Right renal cortex interstitium (tissue), 3 donors: ENCODE measurements at regions not wholly inside any gene's neighbourhood (a gene's known extent, or its start where the extent isn't known, plus 50 kb on each side); places are given as distances from the start of the nearest gene placed in this dataset.
"Not testable (repeated sequence)": the region's sequence is repeated elsewhere in the genome, so short reads cannot be mapped to it uniquely, and the experiment has no call there.

Source experiments
- DNase-seq, 3 donors: peaks; one replicate each; pipeline ENCODE4 v3.0.0-alpha.2; 2013; ENCODE audit warnings: low read depth in 3 of 3, low spot score in 2 of 3

DNA sequence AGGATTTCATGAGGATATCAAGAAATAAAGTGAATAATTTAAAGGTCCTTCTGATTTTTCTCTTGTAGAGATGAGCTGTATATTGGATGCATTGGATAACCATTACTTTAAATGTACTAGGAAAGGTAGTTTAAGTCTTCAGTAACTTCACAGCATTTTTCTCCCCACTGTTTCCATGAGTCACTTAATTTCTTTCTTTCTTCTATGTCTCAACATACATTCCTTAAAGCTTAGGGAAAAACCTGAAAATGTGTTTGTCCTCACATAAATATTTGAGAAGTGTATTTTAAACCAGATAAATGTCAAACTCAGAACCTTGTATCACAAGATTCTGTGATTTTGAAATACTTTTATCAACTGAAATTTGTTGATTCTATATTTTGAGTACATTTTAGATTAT, 1970.2 kb upstream of the FLRT2 start:
- DNase-seq, result no peak

DNA sequence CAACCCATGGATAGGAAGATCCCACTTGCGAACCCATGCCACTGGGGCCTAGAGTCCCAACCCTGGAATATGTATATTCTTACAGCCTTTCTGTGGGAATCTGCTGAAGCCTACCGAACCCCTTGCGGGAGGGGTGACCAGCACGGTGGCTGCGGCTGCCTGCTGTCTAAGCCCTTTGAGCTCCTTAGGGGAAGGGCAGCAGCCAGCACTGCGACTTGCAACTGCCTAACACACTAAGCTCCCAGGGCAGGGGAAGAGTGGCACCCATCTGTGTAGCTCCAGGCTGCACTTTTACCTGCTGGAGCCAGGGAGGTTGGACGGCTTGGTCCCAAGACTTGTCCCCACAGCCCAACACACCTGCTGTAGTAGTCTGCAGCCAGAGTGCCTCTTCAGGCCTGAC, 1968.7 kb upstream of the FLRT2 start:
- no peak for DNase-seq

DNA sequence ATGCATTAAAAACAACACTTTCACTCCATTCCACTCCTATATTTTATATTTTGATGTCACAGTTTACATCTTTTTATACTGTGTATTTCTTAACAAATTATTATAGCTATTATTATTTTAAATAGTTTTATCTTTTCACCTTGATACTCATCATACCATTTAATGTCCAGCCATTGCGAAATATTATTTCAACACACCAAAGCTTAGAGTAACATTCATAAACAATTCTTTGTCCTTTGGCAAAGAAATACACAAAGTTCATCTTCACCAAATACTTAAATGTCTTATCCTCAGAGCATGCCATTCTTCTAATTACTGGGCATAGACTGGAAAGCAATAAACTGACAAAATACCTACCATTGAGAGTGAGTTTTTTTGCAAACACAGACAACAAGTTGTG, 1963.4 kb upstream of the FLRT2 start:
- DNase-seq, result no peak

DNA sequence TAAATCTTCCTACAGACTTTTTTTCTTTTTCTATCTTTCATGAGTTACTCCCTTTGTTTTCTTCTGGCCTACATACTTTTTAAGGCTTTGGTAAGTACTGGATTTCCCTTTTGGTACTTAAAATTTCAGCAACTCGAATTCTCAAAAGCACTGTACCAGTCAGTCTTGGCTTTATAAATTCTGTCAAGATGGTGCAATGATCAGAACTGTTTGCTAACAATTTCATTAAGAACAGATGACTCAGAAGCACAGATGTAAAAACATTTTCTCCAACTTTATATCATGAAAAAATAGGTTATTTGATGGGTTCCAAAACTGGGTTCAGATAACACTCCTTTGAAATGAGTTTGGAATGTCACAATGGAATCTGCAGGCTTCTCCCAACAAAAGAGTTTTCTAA, 1961.8 kb upstream of the FLRT2 start:
- DNase-seq, result no peak

DNA sequence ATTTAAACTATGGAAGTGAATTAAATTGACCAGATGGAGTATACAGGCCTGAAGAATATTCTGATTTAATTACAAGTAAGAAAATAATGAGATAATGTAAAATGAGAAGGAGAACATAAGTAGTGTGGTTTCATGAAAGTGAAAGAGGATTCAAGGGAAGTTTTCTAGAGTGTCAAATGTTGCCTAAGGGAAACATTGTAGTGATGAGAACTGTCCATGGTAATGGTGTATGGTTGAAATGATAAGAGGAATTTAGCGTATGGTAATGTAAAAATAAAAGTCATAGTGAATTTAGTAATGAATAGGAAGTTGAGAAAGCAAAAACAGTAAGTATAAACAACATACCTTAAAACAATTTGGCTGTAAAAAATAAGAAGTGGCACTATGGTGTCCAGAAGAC, 1954.6 kb upstream of the FLRT2 start:
- DNase-seq, result no peak

DNA sequence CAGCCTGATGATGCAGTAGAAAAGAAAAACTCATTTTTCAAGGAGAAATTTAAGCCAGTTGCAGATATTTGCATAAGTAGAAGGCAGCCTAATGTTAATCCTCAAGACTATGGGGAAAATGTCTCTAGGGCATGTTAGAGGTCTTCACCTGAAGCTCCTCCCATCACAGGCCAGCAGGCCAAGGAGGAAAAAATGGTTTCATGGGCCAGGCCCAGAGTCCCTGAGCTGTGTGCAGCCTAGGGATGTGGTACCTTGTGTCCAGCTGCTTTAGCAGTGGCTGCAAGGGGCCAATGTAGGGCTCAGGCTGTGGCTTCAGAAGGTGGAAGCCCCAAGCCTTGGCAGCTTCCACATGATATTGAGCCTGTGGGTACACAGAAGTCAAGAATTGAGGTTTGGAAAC, 1946.7 kb upstream of the FLRT2 start:
- no peak for DNase-seq

DNA sequence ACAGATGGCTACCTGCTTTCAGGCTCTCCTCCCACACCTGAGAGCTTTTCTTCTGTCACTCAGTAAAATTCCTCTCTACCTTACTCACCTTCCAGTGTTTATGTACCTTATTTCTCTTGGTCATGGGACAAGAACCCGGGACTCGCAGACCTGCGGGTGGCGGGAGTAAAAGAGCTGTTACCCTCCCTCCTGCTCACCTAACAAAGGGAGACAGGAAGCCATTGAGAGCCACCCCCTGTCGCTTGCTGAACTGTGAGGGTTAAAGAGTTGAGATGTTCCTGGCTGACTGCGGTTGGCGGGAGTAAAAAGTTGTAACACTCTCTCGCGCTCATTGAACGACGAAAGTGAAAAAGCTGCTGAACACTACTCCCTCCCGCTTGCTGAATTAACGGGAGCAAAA, 1935.1 kb upstream of the FLRT2 start:
- no peak for DNase-seq

DNA sequence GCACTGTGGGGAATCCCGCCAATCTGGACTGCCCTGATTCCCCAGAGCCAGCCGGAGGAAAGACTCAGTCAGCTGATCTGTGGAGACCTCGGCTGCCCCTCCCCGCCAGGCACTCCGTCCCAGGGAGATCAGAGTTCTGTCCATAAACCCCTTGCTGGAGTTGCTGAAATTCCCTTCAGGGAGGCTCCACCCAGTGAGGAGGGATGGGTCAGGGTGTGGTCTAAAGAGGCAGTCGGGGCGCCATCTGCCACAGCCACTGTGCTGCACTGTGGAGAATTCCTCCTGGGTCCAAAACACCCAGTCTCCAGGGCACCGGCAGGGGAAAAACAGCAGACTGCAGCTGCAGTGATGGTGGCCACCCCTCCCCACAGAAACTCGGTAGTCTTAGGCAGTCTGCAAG, 1922.3 kb upstream of the FLRT2 start:
- DNase-seq, result no peak

DNA sequence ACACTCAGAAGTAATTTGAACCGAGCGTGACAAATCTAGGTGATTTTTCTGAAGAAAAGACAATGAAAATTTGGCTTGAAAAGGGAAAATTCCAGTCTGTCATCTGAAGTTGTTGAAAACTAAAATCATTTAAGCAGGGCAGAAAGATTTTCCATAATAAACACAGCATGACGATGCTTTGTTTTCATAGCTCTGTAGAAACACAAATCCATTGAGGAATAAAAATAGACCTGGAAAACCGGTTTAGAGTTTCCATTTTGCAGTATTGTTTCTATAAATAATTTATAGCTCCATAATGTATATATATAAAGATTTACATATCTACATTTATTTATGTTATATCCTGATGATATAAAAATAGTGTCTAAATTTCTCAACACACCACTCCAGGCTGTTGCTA, 1918.5 kb upstream of the FLRT2 start:
- no peak for DNase-seq

DNA sequence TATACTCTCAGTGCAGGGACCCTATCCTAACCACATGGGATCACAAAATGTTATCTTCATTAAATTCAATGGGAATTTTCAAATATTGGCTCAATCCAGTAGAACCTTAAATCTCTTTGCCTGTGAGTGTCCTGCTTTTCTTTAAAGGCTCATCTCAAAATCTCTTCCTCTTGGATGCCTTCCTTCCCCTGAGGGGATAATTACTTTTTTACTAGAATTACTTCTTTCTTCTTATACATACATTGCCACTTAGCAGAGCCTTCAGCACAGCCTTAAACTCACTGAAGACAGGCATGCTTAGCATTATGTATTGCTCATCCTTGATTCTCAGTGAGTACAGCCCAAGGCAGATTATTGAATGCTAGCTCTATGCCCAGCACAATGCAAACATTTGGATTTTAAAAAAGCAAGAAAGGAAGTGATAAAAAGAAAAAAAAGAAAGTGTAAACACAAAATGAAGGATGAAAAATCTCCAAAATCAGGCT, 1918.0 kb upstream of the FLRT2 start:
- DNase-seq, result no peak

DNA sequence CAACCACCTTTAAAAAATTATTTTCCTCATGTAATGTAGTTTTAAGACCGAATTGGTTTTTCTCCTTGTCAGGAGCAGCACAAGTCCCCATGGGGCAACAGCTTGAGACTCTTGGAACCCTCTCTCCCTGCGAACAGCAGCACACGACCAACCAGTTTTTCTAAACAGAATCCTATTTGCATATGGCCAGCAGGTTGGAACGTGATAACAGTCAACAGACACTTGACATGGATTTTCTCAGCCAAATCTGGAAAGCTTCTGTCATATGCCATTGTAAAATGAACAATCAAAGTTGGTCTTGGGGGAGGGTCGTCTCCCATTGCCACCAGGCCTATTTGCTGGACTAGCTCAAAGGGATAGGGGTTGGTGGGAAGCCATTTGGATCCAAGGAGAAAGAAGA, 1915.0 kb upstream of the FLRT2 start:
- no peak for DNase-seq

DNA sequence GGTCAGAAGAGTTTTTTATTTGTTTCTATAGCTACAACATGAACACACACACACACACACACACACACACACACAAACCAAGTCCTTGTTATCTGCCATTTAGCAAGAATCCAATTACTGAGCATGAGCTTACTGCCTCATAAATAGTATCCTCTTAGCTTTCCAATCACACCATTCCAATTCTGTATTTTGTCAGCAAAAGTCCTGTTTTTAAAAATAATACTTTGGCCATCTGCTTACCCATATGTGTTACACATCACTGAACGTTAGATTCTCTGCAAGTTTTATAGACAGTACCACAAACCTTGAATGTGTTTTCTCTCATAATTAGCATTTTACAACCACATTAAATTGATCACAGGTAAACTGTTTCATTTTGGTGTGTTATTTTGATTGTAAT, 1905.4 kb upstream of the FLRT2 start:
- no peak for DNase-seq

DNA sequence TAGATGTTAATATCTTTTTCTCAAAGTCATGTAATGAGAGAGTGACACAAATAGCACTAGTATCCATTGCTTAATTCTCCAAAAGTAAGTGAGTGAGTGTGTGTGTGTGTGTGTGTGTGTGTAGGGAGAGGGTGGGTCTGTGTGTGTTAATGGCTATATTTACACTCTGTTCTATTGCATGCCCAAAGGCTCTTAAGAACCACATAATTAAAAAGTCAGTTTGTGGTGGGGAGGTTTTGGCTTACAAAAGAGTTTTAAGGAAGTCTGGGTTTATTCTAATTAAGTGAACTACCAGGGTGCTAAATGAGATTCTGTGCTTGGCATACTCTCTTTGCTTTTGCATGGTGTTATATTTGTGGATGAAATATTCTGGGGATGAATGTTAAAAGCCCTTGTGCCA, 1897.6 kb upstream of the FLRT2 start:
- DNase-seq, result no peak

DNA sequence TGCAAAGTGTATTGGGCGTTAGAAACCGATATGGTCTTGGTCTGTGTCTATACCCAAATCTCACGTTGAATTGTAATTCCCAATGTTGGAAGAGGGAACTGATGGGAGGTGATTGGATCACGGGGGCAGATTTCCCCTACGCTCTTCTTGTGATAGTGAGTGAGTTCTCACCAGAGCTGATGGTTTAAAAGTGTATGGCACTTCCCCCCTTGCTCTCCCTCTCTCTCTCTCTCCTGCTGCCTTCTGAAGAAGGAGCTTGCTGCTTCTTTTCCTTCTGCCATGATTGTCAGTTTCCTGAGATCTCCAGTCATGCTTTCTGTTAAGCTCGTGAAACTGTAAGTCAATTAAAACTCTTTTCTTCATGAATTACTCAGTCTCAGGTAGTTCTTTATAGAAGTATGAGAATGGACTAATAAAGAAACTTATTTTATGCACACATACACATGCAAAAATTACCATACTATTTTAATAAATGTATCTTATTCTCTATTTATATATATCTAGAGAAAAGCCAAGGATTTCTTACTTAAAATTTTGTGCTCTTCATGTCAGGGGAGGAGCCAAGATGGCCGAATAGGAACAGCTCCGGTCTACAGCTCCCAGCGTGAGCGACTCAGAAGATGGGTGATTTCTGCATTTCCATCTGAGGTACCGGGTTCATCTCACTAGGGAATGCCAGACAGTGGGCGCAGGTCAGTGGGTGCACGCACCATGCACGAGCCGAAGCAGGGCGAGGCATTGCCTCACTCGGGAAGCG, 1891.0 kb upstream of the FLRT2 start:
- no peak for DNase-seq

DNA sequence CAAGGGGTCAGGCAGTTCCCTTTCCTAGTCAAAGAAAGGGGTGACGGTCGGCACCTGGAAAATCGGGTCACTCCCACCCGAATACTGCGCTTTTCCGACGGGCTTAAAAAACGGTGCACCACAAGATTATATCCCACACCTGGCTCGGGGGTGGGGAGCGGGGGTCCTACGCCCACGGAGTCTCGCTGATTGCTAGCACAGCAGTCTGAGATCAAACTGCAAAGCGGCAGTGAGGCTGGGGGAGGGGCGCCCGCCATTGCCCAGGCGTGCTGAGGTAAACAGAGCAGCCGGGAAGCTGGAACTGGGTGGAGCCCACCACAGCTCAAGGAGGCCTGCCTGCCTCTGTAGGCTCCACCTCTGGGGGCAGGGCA, 1890.5 kb upstream of the FLRT2 start:
- not testable (repeated sequence) for DNase-seq

DNA sequence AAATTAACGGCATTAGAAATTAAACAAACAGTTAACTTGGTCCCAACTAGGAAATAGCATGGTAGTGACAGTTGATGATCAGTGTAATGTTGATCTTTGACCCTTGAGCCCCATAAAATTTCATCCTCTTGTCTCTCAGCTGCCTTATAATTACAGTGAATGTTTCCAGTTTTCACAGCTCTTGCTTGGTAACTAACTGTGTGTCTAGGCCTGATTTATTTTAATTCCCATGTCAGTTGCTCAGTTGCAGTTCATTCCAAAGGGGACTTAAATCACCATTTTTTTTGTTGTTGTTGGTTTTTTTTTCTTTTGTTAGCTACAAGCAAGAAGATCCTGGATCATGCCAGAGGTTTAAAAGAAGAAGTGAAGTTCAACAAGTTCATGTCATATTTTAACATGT, 1883.7 kb upstream of the FLRT2 start:
- DNase-seq, result no peak

DNA sequence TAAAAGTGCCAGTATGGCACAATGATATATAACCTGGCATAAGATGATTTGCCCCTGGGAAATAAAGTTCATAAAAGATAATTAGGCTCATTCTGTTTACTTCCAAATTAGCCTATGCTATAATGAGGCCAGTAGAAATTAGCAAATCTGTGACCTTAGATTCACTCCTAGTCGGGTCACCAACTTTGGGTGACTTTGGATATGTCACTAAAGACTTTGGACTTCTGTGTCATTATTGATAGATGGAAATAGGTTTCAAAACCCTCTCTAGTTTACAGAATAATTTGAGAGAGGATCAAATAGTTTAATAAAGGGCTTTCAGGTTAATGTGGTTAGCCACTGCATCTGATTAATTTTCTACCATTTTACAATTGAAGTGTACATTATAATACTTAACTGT, 1869.3 kb upstream of the FLRT2 start:
- DNase-seq, result no peak

DNA sequence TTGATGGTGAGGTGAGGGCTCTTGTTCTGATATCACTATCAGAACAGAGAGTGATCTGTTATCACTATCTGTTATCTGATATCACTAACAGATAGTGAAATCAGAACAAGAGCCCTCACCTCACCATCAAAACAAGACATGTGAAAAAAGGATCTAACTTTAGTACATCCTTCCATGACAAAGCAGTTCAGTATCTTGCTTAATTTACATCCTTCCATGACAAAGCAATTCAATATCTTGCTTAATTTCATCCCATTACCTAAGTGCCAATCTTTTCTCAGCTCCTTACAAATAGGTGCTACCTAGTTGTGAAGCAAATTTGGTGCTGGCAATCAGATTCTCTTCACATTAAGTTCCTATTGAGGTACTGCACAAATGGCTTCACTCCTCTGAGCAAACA, 1865.6 kb upstream of the FLRT2 start:
- DNase-seq, result no peak

DNA sequence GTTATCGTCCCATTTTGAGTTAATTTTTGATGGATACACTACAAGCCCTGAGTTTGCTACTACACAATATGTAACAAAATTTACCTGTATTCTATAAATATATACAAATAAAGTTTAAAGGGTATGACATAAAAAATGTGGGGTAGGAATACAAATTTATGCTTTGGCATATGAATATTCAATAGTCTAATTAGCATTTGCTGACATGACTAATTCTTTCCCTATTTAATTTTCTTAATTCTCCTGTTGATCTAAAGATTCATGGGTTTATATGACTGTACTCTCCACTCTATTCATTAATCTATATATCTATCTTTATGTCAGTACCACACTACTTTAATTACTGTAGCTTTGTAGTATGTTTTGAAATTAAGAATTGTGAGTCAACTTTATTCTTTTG, 1840.7 kb upstream of the FLRT2 start:
- DNase-seq, result no peak

DNA sequence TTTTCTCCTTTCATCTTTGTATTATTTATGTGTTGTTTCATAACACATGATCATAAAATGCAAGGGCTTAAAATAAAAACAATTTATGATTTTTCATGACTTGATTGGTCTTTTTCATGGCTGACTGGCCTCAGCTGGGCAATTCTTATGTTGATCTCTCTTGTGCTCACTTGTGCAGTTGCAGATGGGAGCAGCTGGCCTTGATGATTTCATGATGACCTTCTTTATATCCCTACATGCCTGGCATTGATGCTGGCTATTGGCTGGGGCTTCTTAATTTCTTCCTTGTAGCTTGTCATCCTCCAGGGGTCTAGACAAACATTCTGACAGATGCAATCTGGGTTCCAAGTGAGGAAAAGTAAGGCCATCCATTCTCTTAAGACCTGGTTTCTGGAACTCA, 1832.8 kb upstream of the FLRT2 start:
- no peak for DNase-seq

DNA sequence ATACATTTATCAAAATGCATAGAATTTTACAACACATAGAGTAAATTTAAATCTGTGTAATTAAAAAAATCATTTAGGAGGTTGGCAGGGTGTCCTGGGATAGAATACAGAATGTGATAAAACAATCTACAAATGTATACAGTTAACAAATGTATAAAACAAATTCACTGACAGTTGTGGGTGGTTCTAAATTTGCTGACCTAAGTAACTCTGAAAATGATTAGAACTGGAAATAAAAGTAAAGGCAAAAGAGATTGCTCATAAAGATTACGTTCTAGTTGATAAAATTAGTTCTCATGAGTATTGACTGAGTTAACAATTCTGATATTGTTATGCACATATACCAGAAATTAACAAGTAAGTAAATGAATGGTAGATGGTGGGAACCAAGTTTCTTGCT, 1827.3 kb upstream of the FLRT2 start:
- DNase-seq, result no peak

DNA sequence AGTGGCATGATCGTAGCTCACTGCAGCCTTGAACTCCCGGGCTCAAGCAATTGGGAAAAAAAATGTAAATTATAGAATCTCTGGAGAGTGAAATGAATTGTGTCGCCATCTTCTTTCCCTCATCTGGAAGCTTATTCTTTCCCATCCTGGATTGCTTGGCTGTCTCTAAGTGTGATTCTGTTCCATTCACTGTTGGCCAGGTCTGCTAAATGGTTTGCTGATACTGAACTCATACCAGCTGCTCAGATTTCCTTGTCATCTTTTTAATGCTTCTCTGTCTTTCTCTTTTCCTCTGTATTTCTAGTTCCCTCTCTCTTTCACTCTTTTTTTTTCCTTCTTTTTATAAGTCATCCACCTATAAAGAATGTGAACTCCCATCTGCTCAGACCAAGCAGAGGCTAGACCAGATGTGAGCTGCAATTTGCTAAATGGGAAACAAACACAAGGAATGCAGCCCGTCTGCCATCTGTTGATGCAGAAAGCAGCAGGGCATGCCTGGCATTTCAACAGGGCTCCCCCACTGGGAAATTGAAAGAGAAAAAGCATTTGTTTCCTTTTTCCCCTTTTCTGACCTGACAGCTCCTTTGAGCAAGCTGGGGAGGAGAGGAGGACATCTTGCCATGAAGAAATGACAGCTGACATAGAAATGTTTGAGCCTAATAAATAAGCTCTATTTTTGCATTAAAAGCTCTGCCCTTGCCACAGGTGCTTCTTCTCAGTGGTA, 1823.6 kb upstream of the FLRT2 start:
- no peak for DNase-seq

DNA sequence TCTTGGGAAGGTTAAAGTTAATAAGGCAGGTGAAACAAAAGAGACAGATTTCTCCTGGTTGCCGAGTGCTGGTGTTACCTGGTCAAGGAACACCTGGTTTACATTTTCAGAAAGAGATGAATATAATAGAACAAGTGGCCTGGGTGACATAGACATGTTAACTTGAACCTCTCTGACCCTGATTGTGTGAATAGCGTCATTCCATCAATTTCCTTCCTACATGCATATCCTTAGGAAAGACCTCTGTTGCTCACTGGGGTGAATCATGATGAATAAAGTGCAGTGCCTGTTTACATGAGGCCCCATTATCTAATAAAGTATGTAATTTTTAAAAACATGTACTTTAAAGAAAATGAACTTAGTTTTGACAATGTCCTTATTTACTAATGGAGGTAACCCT, 1822.9 kb upstream of the FLRT2 start:
- DNase-seq, result no peak
